Choroid plexus epithelial cell (primary cell): ENCODE measurements at regions not wholly inside any gene's neighbourhood (a gene's known extent, or its start where the extent isn't known, plus 50 kb on each side); places are given as distances from the start of the nearest gene placed in this dataset.

Source experiments
- DNase-seq: peaks from one replicate; pipeline ENCODE4 v3.0.0-alpha.2; 2010; ENCODE audit warnings: low read depth
- H3K4me3 ChIP-seq: 2 replicates; pipeline ENCODE4 v1.5.1; 2011; ENCODE audit warnings: low read depth, mild to moderate bottlenecking, control low read depth, low read length, moderate library complexity
- TF ChIP-seq, protein P1 (sequence below): conservative IDR thresholded peaks from 2 replicates; pipeline ENCODE4 v1.5.1; 2011; ENCODE audit warnings: low read depth, mild to moderate bottlenecking, control low read depth, inconsistent platforms, low read length, moderate library complexity

- TF ChIP-seq, protein P1, sequence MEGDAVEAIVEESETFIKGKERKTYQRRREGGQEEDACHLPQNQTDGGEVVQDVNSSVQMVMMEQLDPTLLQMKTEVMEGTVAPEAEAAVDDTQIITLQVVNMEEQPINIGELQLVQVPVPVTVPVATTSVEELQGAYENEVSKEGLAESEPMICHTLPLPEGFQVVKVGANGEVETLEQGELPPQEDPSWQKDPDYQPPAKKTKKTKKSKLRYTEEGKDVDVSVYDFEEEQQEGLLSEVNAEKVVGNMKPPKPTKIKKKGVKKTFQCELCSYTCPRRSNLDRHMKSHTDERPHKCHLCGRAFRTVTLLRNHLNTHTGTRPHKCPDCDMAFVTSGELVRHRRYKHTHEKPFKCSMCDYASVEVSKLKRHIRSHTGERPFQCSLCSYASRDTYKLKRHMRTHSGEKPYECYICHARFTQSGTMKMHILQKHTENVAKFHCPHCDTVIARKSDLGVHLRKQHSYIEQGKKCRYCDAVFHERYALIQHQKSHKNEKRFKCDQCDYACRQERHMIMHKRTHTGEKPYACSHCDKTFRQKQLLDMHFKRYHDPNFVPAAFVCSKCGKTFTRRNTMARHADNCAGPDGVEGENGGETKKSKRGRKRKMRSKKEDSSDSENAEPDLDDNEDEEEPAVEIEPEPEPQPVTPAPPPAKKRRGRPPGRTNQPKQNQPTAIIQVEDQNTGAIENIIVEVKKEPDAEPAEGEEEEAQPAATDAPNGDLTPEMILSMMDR: no peak
- H3K4me3 ChIP-seq: peak overlapping the region; percentile 64
- peak; percentile 51 for DNase-seq
These were observed 242.6 kb upstream of the TOPAZ1 start for GRCh38 chr3:43998836-43999727.

DNA sequence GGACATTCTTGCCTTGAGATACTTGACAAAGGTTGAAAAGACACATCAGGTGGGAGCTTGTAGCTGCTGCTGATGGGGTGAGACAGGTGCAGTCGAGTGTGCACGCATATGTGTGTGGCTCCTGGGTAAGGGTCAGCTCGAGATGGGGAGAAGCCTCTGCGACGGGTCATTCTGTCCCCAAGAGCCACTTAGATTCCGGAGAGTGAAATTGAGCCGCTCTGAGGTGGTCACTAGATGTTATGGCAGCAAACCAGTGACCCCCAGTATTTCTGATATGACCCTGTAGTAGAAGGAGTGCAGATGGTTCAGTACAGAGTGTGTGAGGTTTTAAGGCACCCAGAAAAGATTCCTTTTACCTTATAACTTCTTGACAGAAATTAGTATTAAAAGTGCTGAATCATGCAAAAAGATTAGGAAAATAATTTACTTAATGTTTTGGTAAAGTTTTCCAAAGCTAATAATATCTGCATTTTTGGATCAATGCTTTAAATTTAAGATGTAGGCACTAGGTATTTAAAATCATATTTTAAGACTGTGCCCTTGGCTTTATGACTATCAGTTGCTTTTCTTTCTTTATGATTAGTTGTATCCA lies 241.9 kb upstream of the TOPAZ1 start:
- TF ChIP-seq, protein P1: no peak
- H3K4me3 ChIP-seq: peak overlapping the region; percentile 64
- no peak for DNase-seq

GRCh38 chr3:44000586-44000985 lies 241.1 kb upstream of the TOPAZ1 start:
- H3K4me3 ChIP-seq: no peak overlapping the region
- DNase-seq: no peak
- TF ChIP-seq, protein P1: no peak

- no peak overlapping the region for H3K4me3 ChIP-seq
- DNase-seq: no peak
- TF ChIP-seq, protein P1: no peak
These were observed 240.6 kb upstream of the TOPAZ1 start for GRCh38 chr3:44001072-44001471.

- TF ChIP-seq, protein P1: no peak
- no peak overlapping the region for H3K4me3 ChIP-seq
- no peak for DNase-seq
These were observed 237.9 kb upstream of the TOPAZ1 start for GRCh38 chr3:44003801-44004200.

DNA sequence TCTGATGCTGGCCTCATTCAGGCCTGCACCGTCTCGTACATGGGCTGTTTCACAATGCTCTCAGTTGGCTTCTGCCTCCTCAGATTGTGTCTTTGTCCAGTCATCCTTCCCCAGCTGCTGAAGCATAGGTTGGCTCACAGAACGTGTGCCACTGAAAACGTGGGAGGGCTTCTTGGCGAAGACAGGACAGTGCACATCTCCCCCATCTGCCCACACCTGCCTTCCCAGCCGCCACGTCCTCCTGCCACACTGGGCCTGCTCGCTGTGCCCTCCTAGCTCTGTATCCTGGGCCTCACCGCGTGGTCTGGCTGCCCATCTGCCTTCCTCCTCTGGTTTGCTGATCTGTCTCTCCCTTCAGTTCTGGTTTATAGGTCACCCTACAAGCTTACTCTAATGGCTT lies 230.0 kb upstream of the TOPAZ1 start:
- TF ChIP-seq, protein P1: no peak
- no peak for DNase-seq
- H3K4me3 ChIP-seq: no peak overlapping the region
